Natural killer cell (primary cell): ENCODE measurements at regions not wholly inside any gene's neighbourhood (a gene's known extent, or its start where the extent isn't known, plus 50 kb on each side); places are given as distances from the start of the nearest gene placed in this dataset.
"Not testable (repeated sequence)": the region's sequence is repeated elsewhere in the genome, so short reads cannot be mapped to it uniquely, and the experiment has no call there.

Experiments
- ATAC-seq, 3 donors: fragments of 150-1000 bp in 2 of 3; fragments of 200-7000 bp in 1 of 3; cut with Tn5 transposase; 1 replicate in 1 of 3; 2 replicates in 2 of 3; pipeline ENCODE4 v1.10.0; 2021; ENCODE audit warnings: mild to moderate bottlenecking in 2 of 3, moderate library complexity in 2 of 3
- DNase-seq, 2 donors: peaks; one replicate each; pipeline versions ENCODE4 v3.0.0 to v3.0.0-alpha.2; 2013 to 2021; ENCODE audit warnings: mixed read lengths in 1 of 2
- H3K27ac ChIP-seq: one replicate; pipeline ENCODE4 v1.5.1; 2013; ENCODE audit warnings: mild to moderate bottlenecking, low read length
- H3K27me3 ChIP-seq: one replicate; pipeline ENCODE4 v1.6.1; 2013; ENCODE audit warnings: low read length; ENCODE audit not compliant: control insufficient read depth, insufficient read depth
- H3K36me3 ChIP-seq: one replicate; pipeline ENCODE4 v1.6.1; 2013; ENCODE audit warnings: low read length; ENCODE audit not compliant: control insufficient read depth, insufficient read depth
- H3K4me1 ChIP-seq: one replicate; pipeline ENCODE4 v1.6.1; 2013; ENCODE audit warnings: low read length; ENCODE audit not compliant: control insufficient read depth, insufficient read depth
- H3K4me3 ChIP-seq: one replicate; pipeline ENCODE4 v1.5.1; 2013; ENCODE audit warnings: low read length
- H3K9me3 ChIP-seq: one replicate; pipeline ENCODE4 v1.6.1; 2013; ENCODE audit warnings: low read length; ENCODE audit not compliant: control insufficient read depth, insufficient read depth
- H3K27ac Mint-ChIP-seq, 2 donors: one replicate each; pipeline ENCODE4 v1.8.0; 2022; ENCODE audit warnings: mild to moderate bottlenecking in 2 of 2, mixed read lengths in 2 of 2, moderate library complexity in 1 of 2
- H3K27me3 Mint-ChIP-seq, 2 donors: one replicate each; pipeline ENCODE4 v1.8.0; 2022; ENCODE audit warnings: low read depth in 2 of 2, mixed read lengths in 2 of 2
- H3K36me3 Mint-ChIP-seq: one replicate; pipeline ENCODE4 v1.8.0; 2022; ENCODE audit warnings: mixed read lengths
- H3K4me1 Mint-ChIP-seq, 2 donors: one replicate each; pipeline ENCODE4 v1.8.0; 2022; ENCODE audit warnings: mixed read lengths in 2 of 2
- H3K4me3 Mint-ChIP-seq: one replicate; pipeline ENCODE4 v1.8.0; 2022; ENCODE audit warnings: mild to moderate bottlenecking, moderate library complexity, mixed read lengths
- H3K9me3 Mint-ChIP-seq, 2 donors: one replicate each; pipeline ENCODE4 v1.8.0; 2022; ENCODE audit warnings: mixed read lengths in 2 of 2
- WGBS: methylation state at CpG from one replicate; pipeline ENCODE4 v1.1.7; 2013; ENCODE audit warnings: missing lambda C conversion rate; ENCODE audit not compliant: insufficient coverage; 5-methylcytosine and 5-hydroxymethylcytosine counted together
- intact Hi-C: fragments of 100-400 bp; cut with micrococcal nuclease; formaldehyde crosslinking; loops from one replicate; pipeline ENCODE4 v1.14.2; 2022
- TF ChIP-seq, protein P1 (sequence below): fragments of 200-600 bp; IDR thresholded peaks from one replicate; pipeline ENCODE4 v1.8.0; 2022; ENCODE audit warnings: antibody characterized with exemption

- ATAC-seq (no peak), DNase-seq (no peak)
- Mint-ChIP-seq H3K9me3 (peaks cover 8 to 10% of the 10 kb centered on the region in 2 donors), H3K36me3 (no peaks in the 10 kb centered on the region), H3K4me3 (no peak overlapping the region), H3K4me1 (no peaks in the 10 kb centered on the region), H3K27ac (no peak overlapping the region), H3K27me3 (no peaks in the 10 kb centered on the region)
- 16% methylated on average over 2 of the region's 2 CpGs for WGBS
- H3K27me3 ChIP-seq, result no peaks in the 10 kb centered on the region
- no peaks in the 10 kb centered on the region for H3K4me1 ChIP-seq
- H3K27ac ChIP-seq, result no peak overlapping the region
- no peaks in the 10 kb centered on the region for H3K9me3 ChIP-seq
- intact Hi-C loops, result no loop called here
- no peak overlapping the region for H3K4me3 ChIP-seq
- no peaks in the 10 kb centered on the region for H3K36me3 ChIP-seq
- TF ChIP-seq, protein P1, sequence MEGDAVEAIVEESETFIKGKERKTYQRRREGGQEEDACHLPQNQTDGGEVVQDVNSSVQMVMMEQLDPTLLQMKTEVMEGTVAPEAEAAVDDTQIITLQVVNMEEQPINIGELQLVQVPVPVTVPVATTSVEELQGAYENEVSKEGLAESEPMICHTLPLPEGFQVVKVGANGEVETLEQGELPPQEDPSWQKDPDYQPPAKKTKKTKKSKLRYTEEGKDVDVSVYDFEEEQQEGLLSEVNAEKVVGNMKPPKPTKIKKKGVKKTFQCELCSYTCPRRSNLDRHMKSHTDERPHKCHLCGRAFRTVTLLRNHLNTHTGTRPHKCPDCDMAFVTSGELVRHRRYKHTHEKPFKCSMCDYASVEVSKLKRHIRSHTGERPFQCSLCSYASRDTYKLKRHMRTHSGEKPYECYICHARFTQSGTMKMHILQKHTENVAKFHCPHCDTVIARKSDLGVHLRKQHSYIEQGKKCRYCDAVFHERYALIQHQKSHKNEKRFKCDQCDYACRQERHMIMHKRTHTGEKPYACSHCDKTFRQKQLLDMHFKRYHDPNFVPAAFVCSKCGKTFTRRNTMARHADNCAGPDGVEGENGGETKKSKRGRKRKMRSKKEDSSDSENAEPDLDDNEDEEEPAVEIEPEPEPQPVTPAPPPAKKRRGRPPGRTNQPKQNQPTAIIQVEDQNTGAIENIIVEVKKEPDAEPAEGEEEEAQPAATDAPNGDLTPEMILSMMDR, result no peak
These were observed 180.2 kb downstream of the RASEF start for GRCh38 chr9:82882748-82883147.

DNA sequence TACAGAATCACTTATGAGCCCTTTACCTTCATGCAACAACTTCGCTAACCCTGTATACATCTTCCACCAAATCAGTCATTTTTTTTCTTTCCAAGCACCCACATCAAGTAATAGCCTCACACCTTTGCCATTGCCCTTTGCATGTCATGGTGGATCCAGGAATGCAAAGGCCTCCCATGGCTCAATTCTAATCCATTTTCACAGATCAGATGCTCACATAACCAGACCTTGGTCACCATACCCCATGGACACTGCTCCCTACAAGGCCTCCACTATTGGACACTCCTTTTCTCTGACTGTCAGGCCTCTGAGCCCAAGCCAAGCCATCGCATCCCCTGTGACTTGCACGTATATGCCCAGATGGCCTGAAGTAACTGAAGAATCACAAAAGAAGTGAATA lies 179.5 kb downstream of the RASEF start:
- DNase-seq, result no peak
- intact Hi-C loops, result no loop called here
- ATAC-seq, result no peak
- Histone ChIP-seq H3K27me3 (no peaks in the 10 kb centered on the region), H3K4me3 (no peak overlapping the region), H3K36me3 (no peaks in the 10 kb centered on the region), H3K4me1 (no peaks in the 10 kb centered on the region), H3K9me3 (no peaks in the 10 kb centered on the region), H3K27ac (no peak overlapping the region)
- no peak overlapping the region for H3K4me3 Mint-ChIP-seq
- WGBS, result 84% methylated on average over 1 of the region's 3 CpGs
- no peaks in the 10 kb centered on the region for H3K27me3 Mint-ChIP-seq
- TF ChIP-seq, protein P1, result no peak
- H3K9me3 Mint-ChIP-seq, result peaks cover 8 to 10% of the 10 kb centered on the region in 2 donors
- H3K4me1 Mint-ChIP-seq, result no peaks in the 10 kb centered on the region
- H3K27ac Mint-ChIP-seq, result no peak overlapping the region
- H3K36me3 Mint-ChIP-seq, result no peaks in the 10 kb centered on the region

- H3K9me3 ChIP-seq, H3K27ac Mint-ChIP-seq, H3K27me3 ChIP-seq, H3K36me3 Mint-ChIP-seq, H3K4me3 ChIP-seq, H3K36me3 ChIP-seq, H3K27me3 Mint-ChIP-seq, H3K27ac ChIP-seq, DNase-seq, ATAC-seq, H3K4me3 Mint-ChIP-seq, H3K4me1 ChIP-seq, intact Hi-C loops, H3K4me1 Mint-ChIP-seq: not testable (repeated sequence)
- peaks cover 8 to 10% of the 10 kb centered on the region in 2 donors for H3K9me3 Mint-ChIP-seq
- 84% methylated on average over 7 of the region's 7 CpGs for WGBS
These were observed 179.0 kb downstream of the RASEF start for GRCh38 chr9:82883974-82884373.

GRCh38 chr9:82890401-82890800 lies 172.5 kb downstream of the RASEF start:
- no peak for DNase-seq
- intact Hi-C loops, result no loop called here
- H3K9me3 ChIP-seq, result no peaks in the 10 kb centered on the region
- Mint-ChIP-seq H3K4me1 (no peaks in the 10 kb centered on the region), H3K36me3 (no peaks in the 10 kb centered on the region), H3K9me3 (peaks cover 0 to under 1% of the 10 kb centered on the region in 2 donors), H3K27me3 (no peaks in the 10 kb centered on the region), H3K27ac (no peak overlapping the region), H3K4me3 (no peak overlapping the region)
- H3K4me1 ChIP-seq, result no peaks in the 10 kb centered on the region
- WGBS, result 71% methylated on average over 3 of the region's 4 CpGs
- ATAC-seq, result no peak
- no peak overlapping the region for H3K27ac ChIP-seq
- TF ChIP-seq, protein P1, result no peak
- H3K27me3 ChIP-seq, result no peaks in the 10 kb centered on the region
- no peak overlapping the region for H3K4me3 ChIP-seq
- H3K36me3 ChIP-seq, result no peaks in the 10 kb centered on the region
